GM19372 (cell line): ENCODE measurements at regions not wholly inside any gene's neighbourhood (a gene's known extent, or its start where the extent isn't known, plus 50 kb on each side); places are given as distances from the start of the nearest gene placed in this dataset.
"Not testable (repeated sequence)": the region's sequence is repeated elsewhere in the genome, so short reads cannot be mapped to it uniquely, and the experiment has no call there.

Experiments
- ATAC-seq: cut with Tn5 transposase; IDR thresholded peaks from one replicate; pipeline ENCODE4 v1.9.1; 2021; ENCODE audit warnings: mild to moderate bottlenecking, low read depth, moderate library complexity; ENCODE audit not compliant: unreplicated experiment

DNA sequence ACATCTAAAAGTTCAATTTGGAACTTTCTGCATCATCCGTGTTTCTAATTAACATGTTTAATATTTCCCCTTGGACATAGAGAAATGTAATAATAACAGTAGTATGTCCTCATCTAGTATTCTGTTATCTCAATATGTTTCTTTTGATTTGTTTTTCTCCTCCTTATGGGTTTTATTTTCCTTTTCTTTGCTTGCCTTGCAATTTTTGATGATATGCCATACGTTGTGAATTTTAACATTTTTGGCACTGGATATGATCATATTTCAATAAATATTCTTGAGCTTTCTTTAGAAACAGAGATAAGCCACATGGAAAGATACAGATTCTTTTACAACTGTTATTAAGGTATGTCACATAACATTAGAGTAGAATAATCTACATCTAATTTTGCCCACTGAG lies 1316.2 kb downstream of the CDH8 start:
- no peak for ATAC-seq

DNA sequence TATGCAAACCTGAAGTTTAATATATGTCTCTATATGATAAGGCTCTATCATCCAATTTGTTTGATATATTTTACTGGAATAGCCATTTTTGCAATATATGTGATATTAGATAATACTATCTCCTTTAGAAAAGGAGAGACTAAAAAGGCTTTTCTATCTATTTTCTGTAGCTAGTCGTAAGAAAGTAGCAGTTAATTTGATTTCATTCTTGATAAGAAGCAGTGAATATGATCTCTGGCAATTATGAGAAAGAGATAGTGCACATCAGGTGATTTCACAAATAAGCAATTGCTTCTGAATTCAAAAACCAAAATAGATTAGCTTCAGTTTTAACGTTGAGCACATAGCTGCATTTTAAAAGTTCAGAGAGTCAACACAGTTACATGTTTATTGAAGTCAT lies 1318.4 kb downstream of the CDH8 start:
- no peak for ATAC-seq

DNA sequence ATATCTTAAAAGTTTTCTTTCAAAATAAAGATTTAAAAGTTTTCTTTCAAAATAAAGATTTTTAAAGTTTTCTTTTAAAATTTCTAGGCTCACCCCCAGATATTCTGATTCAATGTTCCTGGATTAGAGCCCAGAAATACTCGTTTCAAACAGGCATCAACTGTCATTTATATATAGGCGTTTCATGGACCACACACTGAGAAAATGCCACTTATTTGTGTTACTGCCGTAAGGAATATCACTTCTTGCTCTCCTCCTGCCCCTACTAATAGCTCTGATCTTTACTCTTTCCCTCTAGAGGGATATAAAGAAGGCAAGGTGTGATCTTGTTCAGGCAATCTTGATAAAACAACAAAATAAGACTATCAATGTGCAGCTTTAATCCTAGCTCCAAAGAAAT lies 1324.1 kb downstream of the CDH8 start:
- ATAC-seq = no peak

DNA sequence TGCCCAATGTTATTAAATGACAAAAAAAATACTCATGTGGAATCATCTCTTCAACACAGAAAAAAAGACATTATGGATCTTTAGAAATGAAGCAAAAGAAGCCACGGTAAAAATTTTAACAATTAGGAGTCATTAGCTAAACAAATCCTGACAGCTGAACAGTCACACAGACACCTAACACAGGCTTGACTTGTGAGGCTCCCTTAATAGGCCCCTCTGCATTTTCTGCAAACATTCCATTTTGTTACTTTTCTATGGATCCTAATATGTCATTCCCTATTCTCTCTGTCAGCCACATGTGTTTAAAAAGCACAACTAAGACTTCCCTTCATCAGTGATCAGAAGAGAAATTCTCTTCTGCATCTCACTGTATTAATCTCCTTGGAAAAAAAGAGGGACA lies 1331.5 kb downstream of the CDH8 start:
- no peak for ATAC-seq

DNA sequence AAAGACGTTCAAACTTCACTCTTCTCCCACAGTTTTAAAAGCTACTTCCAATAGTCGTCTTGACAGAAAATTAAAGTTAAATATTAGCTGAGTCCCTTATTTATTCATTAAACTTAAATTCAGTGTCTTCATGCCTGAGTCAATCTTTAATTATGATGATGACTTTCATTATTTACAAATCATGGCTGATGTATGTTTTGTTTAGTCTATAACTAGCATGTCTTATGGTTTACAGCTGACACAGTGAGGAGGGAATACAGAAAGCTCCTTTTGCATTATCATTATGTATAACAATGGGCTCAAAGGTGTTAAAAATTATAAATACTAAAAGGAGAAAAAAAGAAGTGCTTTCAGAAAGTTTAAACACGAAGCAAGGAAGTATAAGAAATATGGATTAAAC lies 1333.1 kb downstream of the CDH8 start:
- ATAC-seq = no peak

DNA sequence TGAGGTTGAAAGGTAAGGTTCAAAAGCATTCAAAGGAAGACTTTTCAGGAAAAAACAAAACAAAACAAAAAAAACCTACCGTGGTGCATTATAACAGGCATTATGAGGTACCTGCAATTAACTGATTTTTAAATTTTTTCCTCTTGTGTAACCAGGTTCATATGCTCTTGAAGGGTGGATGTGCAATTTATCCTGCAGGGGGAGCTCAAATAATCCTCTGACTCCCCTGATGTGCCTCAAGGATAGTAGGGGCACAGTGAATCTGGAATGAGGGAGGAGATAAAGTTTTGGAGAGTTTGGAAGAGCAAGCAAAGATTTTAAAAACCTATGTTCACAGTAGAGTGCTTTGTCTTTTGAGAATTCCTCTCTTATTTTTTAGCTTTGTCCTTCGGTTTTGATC lies 1349.4 kb downstream of the CDH8 start:
- ATAC-seq = no peak

DNA sequence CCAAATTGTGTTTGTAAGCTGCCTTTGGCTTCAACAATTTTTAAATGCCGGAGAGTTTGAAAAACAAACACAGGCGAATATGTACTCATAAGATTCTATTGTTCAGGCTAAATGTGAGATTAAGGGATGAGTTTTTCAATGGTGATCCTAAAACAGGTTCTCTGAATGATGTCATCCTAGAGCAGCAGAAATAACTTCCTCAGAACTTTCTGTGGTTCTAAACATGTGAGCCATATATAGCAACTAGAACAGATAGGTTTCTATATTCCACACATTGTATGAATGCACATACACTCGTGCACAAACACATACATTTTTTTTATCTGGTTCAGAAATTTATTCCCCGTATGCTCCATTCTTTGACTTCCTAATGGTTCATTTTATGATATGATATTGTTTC lies 1352.2 kb downstream of the CDH8 start:
- ATAC-seq = no peak

DNA sequence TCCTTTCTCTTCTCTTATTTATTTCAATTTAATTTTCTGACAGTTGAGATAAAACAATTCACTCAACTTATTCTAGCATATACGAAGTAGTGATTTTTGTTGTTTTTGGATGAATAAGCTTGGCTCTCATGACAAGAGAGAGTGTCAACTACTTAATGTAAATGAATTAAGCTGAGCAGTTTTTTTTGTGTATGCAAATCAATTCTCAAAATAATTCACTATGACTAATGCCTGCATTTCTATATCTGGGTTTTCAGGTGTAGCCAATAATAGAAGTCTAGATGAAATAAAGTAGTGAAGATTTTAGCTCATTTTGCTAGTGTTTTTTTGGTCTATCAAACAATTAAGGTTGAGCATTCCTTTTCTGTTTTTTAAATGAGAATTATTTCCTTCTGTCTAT lies 1354.0 kb downstream of the CDH8 start:
- no peak for ATAC-seq

DNA sequence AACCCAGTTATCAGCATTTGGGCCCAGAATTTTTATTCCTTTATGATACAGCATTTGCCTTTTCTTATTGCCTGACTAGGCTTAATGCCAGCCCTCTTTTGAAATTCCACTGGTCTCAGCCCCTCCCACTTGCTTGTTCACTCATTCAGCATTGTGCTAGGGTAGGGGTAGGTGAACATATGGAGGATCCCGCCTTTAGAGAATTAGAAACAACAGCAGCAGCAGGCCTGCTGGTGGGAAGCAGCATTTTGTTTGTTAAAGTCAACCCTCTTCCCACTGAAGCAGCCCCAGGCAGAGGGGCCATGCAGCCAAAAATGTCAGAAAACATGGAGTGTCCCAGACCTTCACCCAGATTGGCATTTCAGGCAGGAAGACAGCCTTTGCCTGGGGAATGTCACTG lies 1355.2 kb downstream of the CDH8 start:
- ATAC-seq = no peak

DNA sequence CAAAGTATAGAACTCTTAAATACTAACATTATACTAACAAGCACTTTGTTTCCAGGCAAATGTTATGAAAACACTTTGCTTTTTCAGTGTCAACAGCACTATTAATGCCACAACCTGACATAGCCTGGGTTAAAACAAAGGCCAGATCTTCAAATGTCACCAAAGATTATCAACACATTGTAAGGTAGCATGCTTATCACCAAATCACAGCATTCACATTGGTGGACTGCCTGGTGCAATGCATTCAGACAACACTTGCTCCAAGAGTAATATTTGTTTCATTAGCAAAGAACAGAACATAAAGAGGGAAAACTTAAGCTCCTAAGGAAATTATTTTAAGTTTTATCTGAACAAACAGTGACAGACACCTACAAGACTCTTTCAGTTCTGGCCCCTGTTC lies 1361.2 kb downstream of the CDH8 start:
- ATAC-seq = no peak

DNA sequence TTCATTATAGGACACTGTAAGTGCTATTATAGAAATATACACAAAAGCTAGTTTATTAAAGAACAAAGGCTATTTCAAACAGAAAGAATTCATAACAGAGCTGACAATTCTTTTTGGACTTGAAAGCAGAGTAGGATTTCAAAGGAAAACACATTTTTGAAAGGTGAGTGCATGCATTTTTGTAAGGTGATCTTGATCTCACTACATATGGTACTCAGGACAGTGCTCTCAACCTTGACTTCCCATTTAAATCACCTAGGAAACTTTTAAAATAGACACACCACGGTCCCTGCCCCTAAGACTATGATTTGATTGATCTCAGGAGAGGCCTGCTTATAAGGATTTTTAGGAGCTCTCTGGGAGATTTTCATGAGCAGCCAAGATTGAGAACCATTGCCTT lies 1362.0 kb downstream of the CDH8 start:
- ATAC-seq = no peak

DNA sequence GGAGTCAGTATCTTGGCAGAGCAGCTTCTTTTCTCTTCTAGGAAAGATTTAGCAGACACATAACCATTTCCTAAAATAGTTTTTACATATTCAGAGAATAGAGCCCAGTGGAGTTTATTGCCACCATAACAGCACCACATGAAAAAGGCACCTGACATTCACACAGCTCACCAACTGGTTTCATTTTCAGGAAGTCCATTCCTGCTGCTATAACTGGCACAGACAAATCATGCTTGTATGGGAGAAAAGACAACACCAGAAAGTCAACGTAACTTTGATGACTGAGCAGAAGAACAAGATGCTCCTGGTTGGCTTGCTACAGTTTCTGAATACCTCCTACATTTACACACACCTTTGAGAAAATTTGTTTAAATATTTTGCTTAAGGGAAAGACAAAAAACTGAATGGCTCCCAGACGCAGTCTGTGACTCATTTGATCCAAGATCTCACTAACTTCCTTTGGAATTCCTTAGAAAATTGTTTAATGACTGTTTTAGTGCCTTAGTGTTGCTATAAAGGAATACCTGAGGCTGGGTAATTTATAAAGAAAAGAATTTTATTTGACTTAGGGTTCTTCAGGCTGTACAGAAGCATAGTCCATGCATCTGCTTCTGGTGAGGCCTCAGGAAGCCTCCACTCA lies 1380.6 kb downstream of the CDH8 start:
- no peak for ATAC-seq

DNA sequence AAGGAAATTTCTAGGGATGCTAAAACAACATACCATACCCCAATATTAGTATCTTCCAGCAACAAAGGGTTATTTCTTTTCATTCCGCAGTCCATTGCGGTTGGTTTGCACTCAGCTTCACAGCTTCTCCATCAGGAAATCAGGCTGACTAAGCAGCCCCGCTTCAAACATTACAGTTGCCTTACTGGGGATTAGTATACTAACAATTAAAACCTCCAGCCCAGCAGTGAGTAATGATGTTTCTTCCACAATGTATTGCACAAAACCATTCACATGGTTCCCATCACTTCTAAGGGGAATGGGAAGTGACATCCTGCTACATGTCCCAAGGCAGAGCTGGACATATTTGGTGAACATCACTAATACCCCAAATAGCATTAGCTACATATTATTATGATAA lies 1384.9 kb downstream of the CDH8 start:
- no peak for ATAC-seq

DNA sequence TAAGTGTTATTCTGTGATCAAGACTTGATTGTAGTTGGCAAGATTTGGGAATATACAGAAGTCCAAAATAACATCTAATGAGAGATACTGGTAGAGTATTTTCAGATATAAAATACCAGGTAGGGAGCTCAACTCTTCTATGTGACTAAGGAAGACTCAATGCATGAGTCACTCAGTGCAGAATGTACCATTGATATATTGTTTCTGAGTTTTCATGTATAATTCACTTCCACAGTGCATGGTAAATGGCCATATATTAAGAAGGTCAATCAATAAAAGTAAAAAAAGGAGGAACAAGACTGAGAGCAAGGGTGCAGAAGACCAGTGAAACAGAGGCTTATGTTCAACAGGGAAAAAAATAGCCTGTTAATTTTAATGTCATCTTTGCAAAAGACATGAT lies 1387.9 kb downstream of the CDH8 start:
- ATAC-seq = no peak

DNA sequence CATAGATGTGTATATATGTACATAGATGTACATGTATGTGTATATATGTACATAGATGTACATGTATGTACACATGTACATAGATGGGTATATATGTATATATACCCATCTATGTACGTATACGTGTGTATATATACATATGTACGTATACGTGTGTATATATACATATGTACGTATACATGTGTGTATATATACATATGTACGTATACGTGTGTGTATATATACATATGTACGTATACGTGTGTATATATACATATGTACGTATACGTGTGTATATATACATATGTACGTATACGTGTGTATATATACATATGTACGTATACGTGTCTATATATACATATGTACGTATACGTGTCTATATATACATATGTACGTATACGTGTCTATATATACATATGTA lies 1388.8 kb downstream of the CDH8 start:
- not testable (repeated sequence) for ATAC-seq

DNA sequence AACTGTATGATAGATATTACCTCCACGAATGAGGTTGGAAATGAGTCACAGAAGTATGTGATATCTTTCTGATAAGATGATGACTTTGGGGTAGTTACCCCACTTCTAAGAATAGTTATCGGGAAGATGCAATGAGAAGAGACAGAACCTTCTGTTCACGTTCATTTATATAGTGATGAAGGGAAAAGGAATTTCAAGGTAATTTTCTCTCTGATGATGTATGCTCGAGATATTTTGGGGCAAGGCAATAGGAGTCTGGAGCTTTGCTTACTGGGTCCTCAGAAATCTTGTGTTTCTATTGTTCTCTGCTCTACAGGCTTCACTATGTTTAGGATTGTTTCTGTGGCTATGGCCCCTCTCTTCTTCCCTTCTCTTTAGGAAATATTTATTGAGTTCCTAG lies 1389.6 kb downstream of the CDH8 start:
- ATAC-seq = no peak

DNA sequence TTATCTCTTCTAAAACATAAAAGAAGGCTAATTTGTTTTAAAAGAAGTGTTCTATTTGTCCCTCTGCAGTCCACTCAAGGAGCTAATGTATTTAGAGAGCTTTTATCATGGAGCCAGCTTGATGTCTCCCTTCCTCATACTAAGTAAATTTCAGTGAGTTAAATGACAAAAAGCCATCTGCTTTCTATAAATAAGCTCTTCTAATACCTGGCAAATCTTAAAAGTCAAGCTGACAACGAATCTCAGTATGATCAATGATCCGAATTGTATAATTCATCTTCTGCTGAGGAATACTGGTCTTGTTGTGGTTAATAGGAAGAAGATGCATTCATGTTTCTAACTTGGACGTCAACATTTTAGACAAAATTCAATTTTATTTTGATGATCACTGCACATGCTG lies 1390.7 kb downstream of the CDH8 start:
- no peak for ATAC-seq

DNA sequence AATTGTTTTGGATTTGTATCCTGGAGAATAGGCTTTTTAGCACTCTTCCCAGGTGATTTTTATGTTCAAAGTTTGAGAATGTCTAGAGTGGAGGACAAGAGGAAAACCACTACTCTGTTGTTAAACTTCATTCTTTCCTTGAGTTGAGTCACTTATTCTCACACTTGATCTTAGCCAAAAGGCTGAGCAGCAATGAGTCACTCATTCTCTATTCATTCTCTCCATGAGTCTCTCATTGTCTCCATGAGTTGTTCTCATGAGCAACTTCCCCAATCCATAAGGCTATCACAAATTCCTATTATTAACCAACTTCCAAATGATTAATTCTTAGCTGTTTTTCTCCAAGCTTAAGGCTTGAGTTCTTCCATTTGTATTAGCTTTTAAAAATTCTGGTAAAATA lies 1393.3 kb downstream of the CDH8 start:
- ATAC-seq = no peak

DNA sequence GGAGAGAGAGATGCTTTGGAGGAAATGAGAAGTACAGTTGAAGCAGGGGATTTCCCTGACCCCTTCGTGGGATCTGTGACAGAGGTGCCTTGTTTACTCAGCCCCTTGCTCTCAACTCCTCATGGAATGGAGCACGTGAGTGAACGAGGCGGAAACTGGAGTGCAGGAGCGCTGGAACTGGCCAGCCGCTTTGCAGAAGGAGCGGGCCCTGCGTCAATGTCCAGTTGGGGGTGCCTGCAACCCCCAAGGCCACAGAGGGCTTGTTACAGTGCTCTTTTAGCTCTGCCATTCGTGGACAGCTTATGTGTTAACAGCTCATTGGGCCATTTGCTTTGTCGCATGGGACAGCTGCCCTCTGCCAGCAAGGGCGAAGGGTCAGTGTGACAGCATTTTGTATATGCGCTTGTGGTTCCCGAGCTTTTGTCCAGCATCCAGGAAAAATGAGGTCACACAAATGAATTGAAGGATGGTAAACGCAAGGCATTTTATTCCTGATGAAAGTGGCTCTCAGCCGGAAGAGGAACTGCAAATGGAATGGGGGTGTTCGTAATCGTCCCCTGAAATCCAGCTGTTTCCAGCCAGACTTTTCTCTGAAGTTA lies 1395.1 kb downstream of the CDH8 start:
- no peak for ATAC-seq

DNA sequence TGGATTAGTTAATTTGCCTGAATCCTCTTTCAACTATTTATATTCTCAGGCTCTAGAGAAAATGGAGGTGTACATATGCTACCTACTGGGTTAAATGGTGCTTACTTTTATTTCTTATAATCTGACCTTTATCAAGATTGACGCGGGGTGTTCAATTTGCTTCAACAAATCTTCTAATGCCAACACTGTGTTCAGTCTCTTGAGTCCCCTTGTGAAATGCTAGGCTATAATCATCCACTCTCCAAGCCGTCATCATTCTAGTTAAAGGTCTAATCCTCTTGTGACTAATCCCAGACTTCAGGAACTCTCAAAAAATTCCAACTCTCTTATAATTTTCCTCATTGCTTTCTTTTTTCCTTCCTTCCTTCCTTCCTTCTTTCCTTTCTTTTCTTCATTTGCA lies 1396.2 kb downstream of the CDH8 start:
- no peak for ATAC-seq

DNA sequence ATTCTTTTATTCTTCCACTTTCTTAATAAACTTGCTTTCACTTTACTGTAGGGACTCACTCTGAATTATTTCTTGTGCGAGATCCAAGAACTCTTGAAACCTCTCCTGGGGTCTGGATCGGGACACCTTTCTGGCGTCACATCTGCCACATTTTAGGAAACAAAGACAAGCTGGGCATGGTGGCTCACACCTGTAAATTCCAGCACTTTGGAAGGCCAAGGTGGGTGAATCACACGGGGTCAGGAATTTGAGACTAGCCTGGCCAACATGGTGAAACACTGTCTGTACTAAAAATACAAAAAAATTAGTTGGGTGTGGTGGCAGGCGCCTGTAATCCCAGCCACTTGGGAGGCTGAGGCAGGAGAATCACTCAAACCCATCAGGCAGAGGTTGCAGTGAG lies 1399.6 kb downstream of the CDH8 start:
- not testable (repeated sequence) for ATAC-seq

DNA sequence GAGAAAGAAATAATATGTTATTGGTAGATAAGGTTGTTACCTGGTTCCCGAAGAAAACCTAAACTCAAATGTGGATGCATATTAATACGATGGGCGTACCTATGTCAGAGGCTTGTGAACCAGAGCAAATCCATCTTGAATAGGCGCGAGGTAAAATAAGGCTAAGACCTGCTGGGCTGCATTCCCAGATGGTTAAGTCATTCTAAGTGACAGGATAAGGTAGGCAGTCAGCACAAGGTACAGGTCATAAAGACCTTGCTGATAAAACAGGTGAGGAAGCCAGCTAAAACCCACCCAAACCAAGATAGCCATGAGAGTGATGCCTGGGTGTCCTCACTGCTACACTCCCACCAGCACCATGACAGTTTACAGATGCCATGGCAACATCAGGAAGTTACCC lies 1400.1 kb downstream of the CDH8 start:
- no peak for ATAC-seq

DNA sequence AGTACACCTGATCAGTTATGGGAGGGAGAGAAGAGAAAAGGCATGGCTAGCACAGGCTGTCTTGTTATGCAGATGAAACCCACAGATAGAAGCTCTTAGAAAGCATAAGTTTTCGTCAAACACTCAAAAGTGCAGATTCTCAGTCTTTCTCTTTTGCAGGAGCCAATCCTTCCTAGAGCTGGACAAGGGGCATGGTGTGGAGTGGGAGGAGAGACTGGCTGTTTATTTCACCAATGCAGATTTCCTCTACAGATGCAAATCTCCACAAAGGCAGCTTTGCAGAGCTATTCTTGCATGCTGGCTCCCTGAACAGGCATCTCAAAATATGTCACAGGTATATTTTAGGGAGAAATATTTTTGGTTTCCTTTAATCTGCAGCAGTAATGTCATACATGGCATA lies 1400.7 kb downstream of the CDH8 start:
- no peak for ATAC-seq
